H54 (cell line): ENCODE measurements at regions not wholly inside any gene's neighbourhood (a gene's known extent, or its start where the extent isn't known, plus 50 kb on each side); places are given as distances from the start of the nearest gene placed in this dataset.
"Not testable (repeated sequence)": the region's sequence is repeated elsewhere in the genome, so short reads cannot be mapped to it uniquely, and the experiment has no call there.

Source experiments
- DNase-seq: peaks from one replicate; pipeline ENCODE4 v3.0.0; 2011; ENCODE audit warnings: low spot score, mixed read lengths; ENCODE audit not compliant: insufficient read length
- FAIRE-seq: peaks from 3 replicates; lab custom pipeline; 2011; peaks lifted over from hg19 to GRCh38; lab: Jason Lieb, UNC
- POLR2A ChIP-seq: IDR thresholded peaks from 2 replicates; pipeline ENCODE4 v1.6.1; 2011; ENCODE audit warnings: low read depth, mild to moderate bottlenecking, low read length

GRCh38 chr13:19123502-19123901, 58.1 kb downstream of the TUBA3C start:
- no peak for DNase-seq
- TF ChIP-seq POLR2A, result no peak

GRCh38 chr13:19117913-19118739, 63.5 kb downstream of the TUBA3C start:
- no peak for TF ChIP-seq POLR2A
- DNase-seq, result no peak
- no peak for FAIRE-seq

More at GRCh38 chr13:19123502-19123901, 58.1 kb downstream of the TUBA3C start:
- no peak for FAIRE-seq

- DNase-seq, FAIRE-seq: not testable (repeated sequence)
Observed at GRCh38 chr13:19109225-19109624, 72.4 kb downstream of the TUBA3C start.

- DNase-seq (no peak), FAIRE-seq (no peak)
- TF ChIP-seq POLR2A, result no peak
Observed at GRCh38 chr13:19103140-19103539, 78.5 kb downstream of the TUBA3C start.

GRCh38 chr13:19093369-19093768, 88.3 kb downstream of the TUBA3C start:
- no peak for DNase-seq
- FAIRE-seq, result no peak
- TF ChIP-seq POLR2A, result no peak

GRCh38 chr13:19090495-19090894, 91.1 kb downstream of the TUBA3C start:
- no peak for FAIRE-seq
- no peak for TF ChIP-seq POLR2A
- no peak for DNase-seq

- TF ChIP-seq POLR2A, result no peak
- peak; percentile 3 for DNase-seq
- FAIRE-seq, result no peak
Observed at GRCh38 chr13:19089315-19089714, 92.3 kb downstream of the TUBA3C start.

- no peak for TF ChIP-seq POLR2A
- no peak for DNase-seq
- FAIRE-seq, result no peak
Observed at GRCh38 chr13:19088416-19088815, 93.2 kb downstream of the TUBA3C start.

GRCh38 chr13:19085876-19086275, 95.7 kb downstream of the TUBA3C start:
- no peak for TF ChIP-seq POLR2A
- DNase-seq (no peak), FAIRE-seq (no peak)

- no peak for TF ChIP-seq POLR2A
- no peak for DNase-seq
- FAIRE-seq, result no peak
Observed at GRCh38 chr13:19085258-19085657, 96.4 kb downstream of the TUBA3C start.

- DNase-seq (no peak), FAIRE-seq (no peak)
- TF ChIP-seq POLR2A, result no peak
Observed at GRCh38 chr13:19083340-19083739, 98.3 kb downstream of the TUBA3C start.

- DNase-seq, result no peak
- TF ChIP-seq POLR2A, result no peak
- FAIRE-seq, result no peak
Observed at GRCh38 chr13:19075418-19075817, 106.2 kb downstream of the TUBA3C start.

- DNase-seq, result no peak
- no peak for TF ChIP-seq POLR2A
- FAIRE-seq, result no peak
Observed at GRCh38 chr13:19074519-19074918, 107.1 kb downstream of the TUBA3C start.

- not testable (repeated sequence) for DNase-seq
Observed at GRCh38 chr13:19074106-19074505, 107.5 kb downstream of the TUBA3C start.

GRCh38 chr13:19072956-19073706, 108.5 kb downstream of the TUBA3C start:
- not testable (repeated sequence) for DNase-seq, FAIRE-seq

More at GRCh38 chr13:19074106-19074505, 107.5 kb downstream of the TUBA3C start:
- FAIRE-seq, result not testable (repeated sequence)
